ENCODE measurements at regions not wholly inside any gene's neighbourhood (a gene's known extent, or its start where the extent isn't known, plus 50 kb on each side); places are given as distances from the start of the nearest gene placed in this dataset.

- H3K36me3 Mint-ChIP-seq (ENCODE audit: low read depth), result no peaks in the 10 kb centered on the region
- H3K9me3 Mint-ChIP-seq, result no peaks in the 10 kb centered on the region
- CTCF ChIA-PET, result interaction anchor here (0.6 to 2.0 kb wide), 2 partner anchors 112 to 1489 kb away, joined by 3 to 4 read pairs; no protein-coding TSS in a partner anchor
- H3K27me3 Mint-ChIP-seq, result peaks cover 16% of the 10 kb centered on the region
- ATAC-seq, result no peak
- no peak overlapping the region for H3K4me3 Mint-ChIP-seq
- no peaks in the 10 kb centered on the region for H3K4me1 Mint-ChIP-seq (ENCODE audit: low read depth)
- POLR2A ChIA-PET, result interaction anchor here (1.1 kb wide), 1 partner anchor 17 kb away, joined by 3 read pairs; no protein-coding TSS in a partner anchor
- intact Hi-C loops (cut with micrococcal nuclease), result no loop called here
- DNase-seq, result no peak
- no peak for TF ChIP-seq CTCF (IDR thresholded peaks at IDR 0.05)
- no peak overlapping the region for H3K27ac Mint-ChIP-seq
These were observed 100.6 kb upstream of the HABP2 start for GRCh38 chr10:113452146-113452845.

GRCh38 chr10:113453351-113453750 is 99.5 kb upstream of the HABP2 start:
- CTCF ChIA-PET, result interaction anchor here (1.0 to 2.1 kb wide), 4 partner anchors 10 to 222 kb away, joined by 3 to 7 read pairs (median 3); no protein-coding TSS in a partner anchor
- intact Hi-C loops (cut with micrococcal nuclease), result no loop called here
- POLR2A ChIA-PET, result no interaction called here

GRCh38 chr10:113454341-113455061 is 98.4 kb upstream of the HABP2 start:
- intact Hi-C loops (cut with micrococcal nuclease), result no loop called here
- ChIA-PET CTCF (interaction anchor here (0.7 to 2.1 kb wide), 5 partner anchors 9 to 223 kb away, joined by 3 to 7 read pairs (median 3); no protein-coding TSS in a partner anchor), POLR2A (no interaction called here)
- peak; percentile 39 for ATAC-seq
- H3K27me3 Mint-ChIP-seq, result peaks cover 15% of the 10 kb centered on the region
- no peaks in the 10 kb centered on the region for H3K9me3 Mint-ChIP-seq
- H3K27ac Mint-ChIP-seq, result no peak overlapping the region
- peak; percentile 45 for DNase-seq
- no peaks in the 10 kb centered on the region for H3K4me1 Mint-ChIP-seq (ENCODE audit: low read depth)
- peak; percentile 59 for TF ChIP-seq CTCF (IDR thresholded peaks at IDR 0.05)
- H3K4me3 Mint-ChIP-seq, result no peak overlapping the region
- no peaks in the 10 kb centered on the region for H3K36me3 Mint-ChIP-seq (ENCODE audit: low read depth)

More at GRCh38 chr10:113453351-113453750, 99.5 kb upstream of the HABP2 start:
- TF ChIP-seq CTCF (IDR thresholded peaks at IDR 0.05), result no peak
- DNase-seq (no peak), ATAC-seq (no peak)
- H3K4me1 Mint-ChIP-seq (ENCODE audit: low read depth), result no peaks in the 10 kb centered on the region
- no peak overlapping the region for H3K27ac Mint-ChIP-seq
- peaks cover 15% of the 10 kb centered on the region for H3K27me3 Mint-ChIP-seq
- no peak overlapping the region for H3K4me3 Mint-ChIP-seq
- H3K9me3 Mint-ChIP-seq, result no peaks in the 10 kb centered on the region
- no peaks in the 10 kb centered on the region for H3K36me3 Mint-ChIP-seq (ENCODE audit: low read depth)

GRCh38 chr10:113455947-113456346 is 96.9 kb upstream of the HABP2 start:
- no peak overlapping the region for H3K27ac Mint-ChIP-seq
- POLR2A ChIA-PET, result no interaction called here
- DNase-seq (no peak), ATAC-seq (no peak)
- intact Hi-C loops (cut with micrococcal nuclease), result no loop called here
- H3K36me3 Mint-ChIP-seq (ENCODE audit: low read depth), result no peaks in the 10 kb centered on the region
- TF ChIP-seq CTCF (IDR thresholded peaks at IDR 0.05), result no peak
- no peaks in the 10 kb centered on the region for H3K9me3 Mint-ChIP-seq
- CTCF ChIA-PET, result no interaction called here
- no peaks in the 10 kb centered on the region for H3K4me1 Mint-ChIP-seq (ENCODE audit: low read depth)
- peaks cover 17% of the 10 kb centered on the region for H3K27me3 Mint-ChIP-seq
- no peak overlapping the region for H3K4me3 Mint-ChIP-seq

- H3K9me3 Mint-ChIP-seq, result no peaks in the 10 kb centered on the region
- H3K36me3 Mint-ChIP-seq (ENCODE audit: low read depth), result no peaks in the 10 kb centered on the region
- ATAC-seq (no peak), DNase-seq (no peak)
- intact Hi-C loops (cut with micrococcal nuclease), result no loop called here
- TF ChIP-seq CTCF (IDR thresholded peaks at IDR 0.05), result no peak
- H3K27me3 Mint-ChIP-seq, result peaks cover 23% of the 10 kb centered on the region
- ChIA-PET CTCF (no interaction called here), POLR2A (no interaction called here)
- H3K4me3 Mint-ChIP-seq, result no peak overlapping the region
- H3K27ac Mint-ChIP-seq, result no peak overlapping the region
- no peaks in the 10 kb centered on the region for H3K4me1 Mint-ChIP-seq (ENCODE audit: low read depth)
These were observed 96.1 kb upstream of the HABP2 start for GRCh38 chr10:113456741-113457140.

Measured in activated CD8-positive, alpha-beta T cell treated with anti-CD3 and anti-CD28 coated beads for 36 hours (primary cell).